Suprapubic skin (tissue), 4 donors: ENCODE measurements at regions not wholly inside any gene's neighbourhood (a gene's known extent, or its start where the extent isn't known, plus 50 kb on each side); places are given as distances from the start of the nearest gene placed in this dataset.

Source experiments
- POLR2A ChIP-seq, 2 donors: fragments of 450-650 bp; IDR thresholded peaks; one replicate each; pipeline ENCODE4 v1.6.1; 2017; ENCODE audit warnings: antibody characterized with exemption in 2 of 2, mild to moderate bottlenecking in 2 of 2, moderate library complexity in 2 of 2
- POLR2AphosphoS5 ChIP-seq, 3 donors: sonication (generic); formaldehyde crosslinking; IDR thresholded peaks; one replicate each; pipeline ENCODE4 v1.6.1; 2017; ENCODE audit warnings: antibody characterized with exemption in 3 of 3
- TF ChIP-seq, protein P1 (sequence below), 2 donors: fragments of 200-600 bp in 1 of 2; fragments of 450-650 bp in 1 of 2; sonication (generic) in 1 of 2; IDR thresholded peaks; one replicate each; pipeline ENCODE4 v1.5.1; 2016 to 2019; ENCODE audit warnings: antibody characterized with exemption in 2 of 2, mild to moderate bottlenecking in 1 of 2, moderate library complexity in 1 of 2

DNA sequence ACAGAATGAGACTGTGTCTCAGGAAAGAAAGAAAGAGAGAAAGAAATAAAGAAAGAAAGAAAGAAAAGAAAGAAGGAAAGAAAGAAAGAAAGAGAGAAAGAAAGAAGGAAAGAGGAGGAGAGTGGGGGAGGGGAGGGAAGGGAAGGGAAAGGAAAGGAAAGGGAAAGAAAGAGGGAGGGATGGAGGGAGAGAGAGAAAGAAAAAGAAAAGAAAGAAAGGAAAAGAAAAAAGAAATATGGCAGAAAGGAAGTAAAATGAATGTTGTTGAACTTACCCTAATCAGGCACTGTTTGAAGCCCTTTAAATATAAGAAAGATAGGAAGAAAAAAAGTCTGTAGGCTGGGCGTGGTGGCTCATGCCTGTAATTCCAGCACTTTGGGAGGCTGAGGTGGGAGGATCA is 276.1 kb downstream of the INSC start:
- TF ChIP-seq, protein P1, sequence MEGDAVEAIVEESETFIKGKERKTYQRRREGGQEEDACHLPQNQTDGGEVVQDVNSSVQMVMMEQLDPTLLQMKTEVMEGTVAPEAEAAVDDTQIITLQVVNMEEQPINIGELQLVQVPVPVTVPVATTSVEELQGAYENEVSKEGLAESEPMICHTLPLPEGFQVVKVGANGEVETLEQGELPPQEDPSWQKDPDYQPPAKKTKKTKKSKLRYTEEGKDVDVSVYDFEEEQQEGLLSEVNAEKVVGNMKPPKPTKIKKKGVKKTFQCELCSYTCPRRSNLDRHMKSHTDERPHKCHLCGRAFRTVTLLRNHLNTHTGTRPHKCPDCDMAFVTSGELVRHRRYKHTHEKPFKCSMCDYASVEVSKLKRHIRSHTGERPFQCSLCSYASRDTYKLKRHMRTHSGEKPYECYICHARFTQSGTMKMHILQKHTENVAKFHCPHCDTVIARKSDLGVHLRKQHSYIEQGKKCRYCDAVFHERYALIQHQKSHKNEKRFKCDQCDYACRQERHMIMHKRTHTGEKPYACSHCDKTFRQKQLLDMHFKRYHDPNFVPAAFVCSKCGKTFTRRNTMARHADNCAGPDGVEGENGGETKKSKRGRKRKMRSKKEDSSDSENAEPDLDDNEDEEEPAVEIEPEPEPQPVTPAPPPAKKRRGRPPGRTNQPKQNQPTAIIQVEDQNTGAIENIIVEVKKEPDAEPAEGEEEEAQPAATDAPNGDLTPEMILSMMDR (IDR thresholded peaks at IDR 0.05) = no peak
- TF ChIP-seq POLR2A (IDR thresholded peaks at IDR 0.05) (no peak), POLR2AphosphoS5 (IDR thresholded peaks at IDR 0.05) (no peak)
